22Rv1 (cell line): ENCODE measurements at regions not wholly inside any gene's neighbourhood (a gene's known extent, or its start where the extent isn't known, plus 50 kb on each side); places are given as distances from the start of the nearest gene placed in this dataset.

Experiments used
- CTCF ChIP-seq: fragments of 450-650 bp; IDR thresholded peaks from 2 replicates; pipeline ENCODE4 v1.5.1; 2017; ENCODE audit warnings: mild to moderate bottlenecking
- ZFX ChIP-seq: fragments of 450-650 bp; IDR thresholded peaks from 2 replicates; pipeline ENCODE4 v1.6.1; 2017; ENCODE audit warnings: antibody characterized with exemption, borderline replicate concordance

DNA sequence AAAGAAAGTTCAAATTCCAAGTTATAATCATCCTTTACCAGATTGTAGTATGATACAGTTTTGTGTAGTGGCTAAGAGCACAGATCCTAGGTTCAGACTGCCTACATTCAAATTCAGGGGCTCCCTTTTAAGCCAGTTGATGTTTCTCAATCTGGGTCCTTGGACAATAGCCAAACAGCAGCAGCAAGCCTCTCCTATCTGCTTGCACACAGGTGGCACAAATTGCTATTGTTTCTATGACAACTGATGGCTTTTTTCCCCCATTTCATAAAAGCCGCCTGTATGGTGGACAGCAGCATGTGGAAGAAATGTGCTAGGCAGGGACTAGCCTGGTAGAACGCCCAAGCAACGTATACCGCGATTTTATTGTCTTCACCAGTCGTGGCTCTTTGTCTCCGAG is 76.5 kb downstream of the S1PR1 start:
- no peak for TF ChIP-seq CTCF
- TF ChIP-seq ZFX: no peak
